HG03378 (cell line): ENCODE measurements at regions not wholly inside any gene's neighbourhood (a gene's known extent, or its start where the extent isn't known, plus 50 kb on each side); places are given as distances from the start of the nearest gene placed in this dataset.
"Not testable (repeated sequence)": the region's sequence is repeated elsewhere in the genome, so short reads cannot be mapped to it uniquely, and the experiment has no call there.

Source experiments
- ATAC-seq: cut with Tn5 transposase; IDR thresholded peaks from one replicate; pipeline ENCODE4 v1.9.1; 2021; ENCODE audit warnings: mild to moderate bottlenecking, moderate library complexity; ENCODE audit not compliant: unreplicated experiment

DNA sequence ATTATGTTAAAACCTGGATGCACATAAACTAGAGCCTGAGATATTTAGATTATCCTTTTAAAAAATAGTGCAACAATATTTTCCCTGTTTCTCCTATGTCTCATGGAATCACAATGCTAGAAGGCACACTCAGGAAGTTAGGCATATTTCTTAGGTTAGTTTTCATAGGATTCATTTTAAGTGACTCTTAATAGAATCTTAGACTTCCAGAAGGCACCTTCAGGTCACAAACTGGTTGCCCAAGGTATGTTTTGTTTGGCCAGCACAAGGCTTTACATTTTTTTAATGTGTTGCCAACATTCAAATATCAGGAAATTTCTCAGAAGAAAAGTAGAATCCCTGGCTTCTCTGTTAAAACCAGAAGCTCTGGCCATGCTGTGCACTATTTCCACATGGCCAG, 129.3 kb downstream of the LNPK start:
- ATAC-seq = no peak

GRCh38 chr2:175872005-175872348, 130.1 kb downstream of the LNPK start:
- no peak for ATAC-seq

GRCh38 chr2:175871331-175872004, 130.6 kb downstream of the LNPK start:
- no peak for ATAC-seq

GRCh38 chr2:175865716-175866115, 136.4 kb downstream of the LNPK start:
- ATAC-seq = no peak

GRCh38 chr2:175864137-175864850, 137.8 kb downstream of the LNPK start:
- no peak for ATAC-seq

DNA sequence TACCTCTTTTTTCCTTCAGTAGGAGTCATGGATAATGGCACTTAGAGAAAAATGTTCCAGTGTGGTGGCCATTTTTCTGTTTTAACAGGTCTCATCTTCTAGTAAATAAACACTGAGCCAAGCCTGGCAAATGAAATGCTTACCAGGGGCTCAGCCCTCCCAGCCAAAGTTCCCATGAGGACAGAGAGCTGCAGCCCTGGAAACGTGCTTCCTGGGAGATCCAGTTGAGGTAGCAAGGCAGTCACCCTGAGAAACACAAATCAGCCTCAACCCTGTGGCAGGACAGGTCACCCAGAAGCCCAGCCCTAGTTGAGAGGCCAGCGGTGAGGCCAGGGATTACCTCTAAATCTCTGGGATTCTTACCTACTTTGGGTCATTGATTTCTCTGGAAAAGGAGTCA, 140.1 kb downstream of the LNPK start:
- ATAC-seq = no peak

DNA sequence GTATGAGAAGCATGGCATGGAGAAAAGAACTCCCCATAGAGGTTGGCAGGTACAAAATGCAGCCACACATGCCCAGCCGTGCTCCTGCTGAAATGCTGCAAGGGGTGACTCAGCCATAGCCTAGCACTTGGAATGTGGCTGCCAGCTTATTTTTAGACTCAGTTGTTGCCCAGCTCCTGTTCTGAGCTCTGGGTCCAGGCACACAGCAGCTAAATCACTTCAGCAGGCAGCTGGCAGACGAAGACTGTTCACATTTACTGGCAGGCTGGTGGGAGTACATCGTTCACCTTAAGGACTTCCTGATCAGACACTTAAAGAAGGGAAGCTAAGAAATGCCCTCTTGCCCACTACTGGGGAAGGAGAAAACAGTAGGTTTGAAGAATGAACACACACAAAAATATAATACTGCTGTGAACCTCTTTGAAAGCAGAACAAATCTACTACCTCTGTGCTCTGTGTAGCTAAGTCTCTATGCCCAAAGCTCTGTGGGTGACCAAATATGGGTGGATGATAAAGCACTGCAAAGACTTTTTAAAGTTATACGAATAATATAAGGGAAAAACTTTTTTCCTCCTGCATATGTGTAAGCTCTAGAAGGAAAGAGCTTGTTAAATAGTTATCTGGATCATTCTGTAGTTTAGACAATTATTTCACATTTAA, 146.1 kb downstream of the LNPK start:
- no peak for ATAC-seq

DNA sequence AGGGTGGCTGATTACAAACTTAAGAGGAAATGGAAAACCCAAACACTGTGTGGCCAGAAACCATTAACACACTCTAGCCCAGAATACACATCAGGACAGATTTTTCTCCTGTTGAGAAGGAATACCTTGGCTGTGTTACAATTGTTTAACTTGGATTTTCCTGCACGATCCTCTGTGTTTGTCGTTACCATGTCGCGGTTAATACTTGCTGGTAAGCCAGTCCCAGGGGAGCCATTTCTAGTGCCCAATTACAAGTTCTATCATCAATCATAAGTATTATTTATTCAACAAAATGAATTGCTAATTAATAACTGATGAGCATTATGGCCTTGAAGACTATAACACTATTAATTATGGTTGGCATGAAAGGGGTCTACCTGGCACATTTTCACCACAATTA, 146.8 kb downstream of the LNPK start:
- ATAC-seq = no peak

- no peak for ATAC-seq
Observed at GRCh38 chr2:175854665-175855064, 147.4 kb downstream of the LNPK start.

DNA sequence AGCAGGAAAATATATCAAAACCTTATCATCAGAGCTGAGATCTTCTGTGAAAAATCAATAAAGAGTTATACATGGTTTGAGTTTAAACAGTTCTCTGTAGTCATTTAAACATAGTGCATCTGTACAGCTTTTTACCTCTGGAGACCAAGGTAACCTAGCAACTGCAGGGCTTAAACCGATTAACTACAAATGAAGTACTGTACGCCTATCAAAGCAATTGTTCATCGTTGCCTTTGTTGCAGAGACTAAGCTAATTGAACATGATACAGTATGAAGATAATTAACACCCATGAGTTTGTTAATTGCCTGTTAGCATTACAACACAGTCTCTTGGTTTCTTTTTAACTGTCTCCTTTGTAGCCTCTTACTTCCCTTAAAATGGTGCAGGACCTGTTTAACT, 147.9 kb downstream of the LNPK start:
- no peak for ATAC-seq

DNA sequence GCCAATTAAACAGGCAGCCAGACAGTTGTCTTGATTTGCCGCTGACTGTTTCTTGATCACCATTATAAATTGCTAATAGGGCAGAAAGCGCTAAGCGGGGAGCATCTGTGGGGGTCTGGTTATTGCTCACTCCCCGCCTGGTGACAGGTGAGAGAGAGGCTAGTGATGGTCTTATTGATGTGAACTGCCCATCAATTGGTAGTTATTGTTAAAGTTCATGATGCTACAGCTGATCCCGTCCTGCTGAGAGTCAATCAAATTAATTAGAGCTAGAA, 148.5 kb downstream of the LNPK start:
- ATAC-seq = no peak

GRCh38 chr2:175852879-175853615, 149.0 kb downstream of the LNPK start:
- ATAC-seq = no peak

DNA sequence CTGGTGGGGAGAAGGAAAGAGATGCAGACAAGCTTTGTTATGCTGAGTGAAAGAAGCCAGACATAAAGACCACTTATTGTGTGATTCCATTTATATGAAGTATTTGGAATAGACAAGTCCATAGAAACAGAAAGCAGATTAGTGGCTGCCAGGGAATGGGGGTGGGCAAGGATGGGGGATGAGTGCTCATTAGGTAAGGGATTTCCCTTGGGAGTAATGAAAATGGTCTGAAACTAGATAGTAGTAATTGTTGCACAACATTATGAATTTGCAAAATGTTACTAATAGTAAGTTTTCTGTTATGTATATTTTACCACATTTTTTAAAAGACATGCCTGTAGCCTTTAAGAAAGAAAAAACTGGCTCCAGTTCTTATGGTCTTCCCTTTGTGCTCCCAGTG, 154.9 kb downstream of the LNPK start:
- ATAC-seq = no peak

GRCh38 chr2:175844169-175844568, 157.9 kb downstream of the LNPK start:
- no peak for ATAC-seq

DNA sequence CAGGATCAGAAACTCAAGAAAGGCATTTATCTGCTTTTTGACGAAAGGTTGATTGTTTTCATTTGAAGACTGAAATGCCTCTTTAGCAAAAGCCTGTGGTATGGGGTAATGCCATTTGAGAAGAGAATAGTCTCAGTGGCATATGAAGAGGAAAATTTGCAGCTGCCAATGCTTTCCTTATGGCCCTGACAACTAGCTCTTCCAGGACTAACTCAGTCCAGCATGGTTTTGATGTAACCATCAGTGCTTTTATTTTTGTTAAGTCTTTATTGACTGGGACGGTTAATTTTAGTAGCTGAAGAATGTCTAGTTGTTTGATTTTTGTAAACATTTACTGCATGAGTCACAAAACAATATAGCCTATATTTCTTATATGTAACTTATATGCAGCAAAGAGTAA, 158.4 kb downstream of the LNPK start:
- ATAC-seq = no peak

DNA sequence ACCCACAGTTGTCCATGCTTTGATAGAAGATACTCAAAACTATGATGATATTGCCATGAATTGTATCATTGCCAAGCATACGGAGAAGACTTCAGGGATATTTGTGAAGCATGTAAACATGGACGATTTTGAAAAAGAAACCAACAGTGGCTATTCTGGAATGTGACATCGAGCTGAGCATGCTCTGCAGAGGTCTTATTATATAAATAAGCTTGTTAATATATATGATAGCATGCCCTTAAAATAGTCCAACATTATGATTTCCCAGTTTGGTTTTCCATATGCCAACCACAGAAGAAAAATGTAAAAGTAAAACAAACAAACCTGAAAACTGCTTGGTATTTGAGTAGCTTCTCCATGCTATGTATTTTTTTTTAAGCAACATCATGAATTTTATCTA, 159.1 kb downstream of the LNPK start:
- ATAC-seq = no peak

DNA sequence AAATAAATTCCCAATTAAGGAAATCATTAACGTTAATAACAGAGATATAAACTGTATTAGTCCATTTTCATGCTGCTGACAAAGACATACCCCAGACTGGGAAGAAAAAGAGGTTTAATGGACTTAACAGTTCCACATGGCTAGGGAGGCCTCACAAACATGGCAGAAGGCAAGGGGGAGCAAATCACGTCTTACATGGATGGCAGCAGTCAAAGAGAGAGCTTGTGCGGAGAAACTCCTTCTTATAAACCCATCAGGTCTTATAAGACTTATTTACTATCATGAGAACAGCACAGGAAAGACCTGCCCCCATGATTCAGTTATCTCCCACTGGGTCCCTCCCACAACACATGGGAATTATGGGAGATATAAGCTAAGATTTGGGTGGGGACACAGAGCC, 161.3 kb downstream of the LNPK start:
- ATAC-seq = not testable (repeated sequence)

DNA sequence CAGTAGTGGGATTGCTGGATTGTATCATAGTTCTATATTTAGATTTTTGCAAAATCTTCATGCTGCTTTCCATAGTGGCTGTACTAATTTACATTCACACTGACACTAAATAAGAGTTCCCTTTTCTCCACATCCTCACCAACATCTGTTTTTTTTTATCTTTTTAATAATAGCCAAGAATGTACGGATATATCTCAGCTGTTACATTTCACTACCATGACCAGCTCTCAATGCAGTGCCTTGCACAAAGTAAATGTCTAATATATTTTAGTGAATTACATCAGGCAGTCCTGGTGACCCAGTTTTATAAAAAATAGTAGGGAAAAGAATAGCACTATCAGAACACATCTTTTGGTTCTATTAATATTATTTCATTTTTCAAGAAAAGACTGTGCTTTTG, 161.8 kb downstream of the LNPK start:
- no peak for ATAC-seq

DNA sequence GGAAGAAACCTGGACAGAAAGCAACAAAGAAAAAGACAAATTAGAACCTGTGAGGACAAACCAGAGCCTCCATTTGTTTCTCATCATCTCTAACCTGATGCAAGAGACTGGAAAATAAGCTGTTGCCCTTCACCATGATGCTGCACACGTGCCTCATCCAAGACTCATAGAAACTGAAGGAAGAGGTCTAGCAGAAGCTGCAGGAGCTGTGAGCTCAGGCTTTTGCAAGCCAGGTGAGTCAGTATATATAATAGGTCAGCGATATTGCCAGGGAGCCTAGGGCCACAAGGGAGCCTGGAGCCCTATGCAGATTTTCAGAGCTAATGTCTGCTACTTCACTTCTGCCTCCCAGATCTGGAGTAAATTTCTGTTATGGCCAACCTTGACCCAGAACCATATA, 163.1 kb downstream of the LNPK start:
- ATAC-seq = no peak

- ATAC-seq = no peak
Observed at GRCh38 chr2:175837046-175837445, 165.0 kb downstream of the LNPK start.

- no peak for ATAC-seq
Observed at GRCh38 chr2:175836361-175836760, 165.7 kb downstream of the LNPK start.

DNA sequence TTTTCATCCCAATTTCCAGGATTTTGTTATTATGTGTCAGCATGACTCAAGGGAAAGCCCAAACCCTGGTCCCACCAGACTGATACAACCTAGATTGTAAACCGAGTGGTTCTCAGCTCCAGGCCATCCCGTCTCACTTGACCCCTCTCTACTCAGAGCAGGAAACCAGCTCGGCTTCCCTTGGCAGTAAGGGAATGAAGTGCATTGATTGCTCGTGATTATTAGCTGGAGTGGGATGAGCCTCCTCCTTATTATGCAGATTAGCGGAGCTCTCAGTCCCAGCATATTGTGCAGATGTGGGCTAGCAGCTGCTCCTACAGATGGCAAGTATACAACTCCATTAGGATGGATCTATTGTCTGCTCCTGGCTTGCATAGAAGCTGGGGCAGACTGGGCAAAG, 167.6 kb downstream of the LNPK start:
- no peak for ATAC-seq
